ENCODE measurements at regions not wholly inside any gene's neighbourhood (a gene's known extent, or its start where the extent isn't known, plus 50 kb on each side); places are given as distances from the start of the nearest gene placed in this dataset.
"Not testable (repeated sequence)": the region's sequence is repeated elsewhere in the genome, so short reads cannot be mapped to it uniquely, and the experiment has no call there.

GRCh38 chr4:156523492-156523891 is 448.1 kb downstream of the PDGFC start:
- H3K27ac ChIP-seq: no peak overlapping the region
- TF ChIP-seq CTCF (conservative IDR thresholded peaks at IDR 0.05): no peak

GRCh38 chr4:156521631-156522030 is 450.0 kb downstream of the PDGFC start:
- TF ChIP-seq CTCF (conservative IDR thresholded peaks at IDR 0.05): no peak
- H3K27ac ChIP-seq: no peak overlapping the region

- H3K27ac ChIP-seq: no peak overlapping the region
- no peak for TF ChIP-seq CTCF (conservative IDR thresholded peaks at IDR 0.05)
Measured at GRCh38 chr4:156517956-156518355, 453.6 kb downstream of the PDGFC start.

- no peak for TF ChIP-seq CTCF (conservative IDR thresholded peaks at IDR 0.05)
- no peak overlapping the region for H3K27ac ChIP-seq
Measured at GRCh38 chr4:156517546-156517945, 454.1 kb downstream of the PDGFC start.

GRCh38 chr4:156516698-156517097 is 454.9 kb downstream of the PDGFC start:
- no peak for TF ChIP-seq CTCF (conservative IDR thresholded peaks at IDR 0.05)
- no peak overlapping the region for H3K27ac ChIP-seq

- no peak for TF ChIP-seq CTCF (conservative IDR thresholded peaks at IDR 0.05)
- H3K27ac ChIP-seq: no peak overlapping the region
Measured at GRCh38 chr4:156515295-156515694, 456.3 kb downstream of the PDGFC start.

- TF ChIP-seq CTCF (conservative IDR thresholded peaks at IDR 0.05): no peak
- no peak overlapping the region for H3K27ac ChIP-seq
Measured at GRCh38 chr4:156512622-156513021, 459.0 kb downstream of the PDGFC start.

GRCh38 chr4:156509921-156510320 is 461.7 kb downstream of the PDGFC start:
- not testable (repeated sequence) for H3K27ac ChIP-seq
